GM21360 (cell line): ENCODE measurements at regions not wholly inside any gene's neighbourhood (a gene's known extent, or its start where the extent isn't known, plus 50 kb on each side); places are given as distances from the start of the nearest gene placed in this dataset.

Source experiments
- ATAC-seq: cut with Tn5 transposase; IDR thresholded peaks from one replicate; pipeline ENCODE4 v1.9.1; 2021; ENCODE audit warnings: mild to moderate bottlenecking, moderate library complexity; ENCODE audit not compliant: unreplicated experiment

GRCh38 chr7:136189506-136189998 lies 212.4 kb upstream of the MTPN start:
- no peak for ATAC-seq

- ATAC-seq = no peak
These were observed 209.1 kb upstream of the MTPN start for GRCh38 chr7:136186281-136186680.

GRCh38 chr7:136184719-136185118 lies 207.6 kb upstream of the MTPN start:
- no peak for ATAC-seq

GRCh38 chr7:136183981-136184380 lies 206.8 kb upstream of the MTPN start:
- ATAC-seq = no peak

GRCh38 chr7:136180984-136181383 lies 203.8 kb upstream of the MTPN start:
- no peak for ATAC-seq

GRCh38 chr7:136179851-136180721 lies 202.9 kb upstream of the MTPN start:
- no peak for ATAC-seq

GRCh38 chr7:136179154-136179553 lies 202.0 kb upstream of the MTPN start:
- ATAC-seq = no peak

GRCh38 chr7:136174477-136175125 lies 197.4 kb upstream of the MTPN start:
- ATAC-seq = no peak

GRCh38 chr7:136173874-136174273 lies 196.7 kb upstream of the MTPN start:
- no peak for ATAC-seq

- ATAC-seq = no peak
These were observed 194.1 kb upstream of the MTPN start for GRCh38 chr7:136171233-136171632.

GRCh38 chr7:136168821-136169220 lies 191.7 kb upstream of the MTPN start:
- no peak for ATAC-seq

- no peak for ATAC-seq
These were observed 190.8 kb upstream of the MTPN start for GRCh38 chr7:136167991-136168390.

- ATAC-seq = no peak
These were observed 189.4 kb upstream of the MTPN start for GRCh38 chr7:136166521-136166920.

- no peak for ATAC-seq
These were observed 186.2 kb upstream of the MTPN start for GRCh38 chr7:136163340-136163801.

GRCh38 chr7:136150311-136150710 lies 173.2 kb upstream of the MTPN start:
- no peak for ATAC-seq

- ATAC-seq = no peak
These were observed 171.8 kb upstream of the MTPN start for GRCh38 chr7:136148920-136149319.

GRCh38 chr7:136146925-136147324 lies 169.8 kb upstream of the MTPN start:
- ATAC-seq = no peak

GRCh38 chr7:136144182-136144581 lies 167.0 kb upstream of the MTPN start:
- no peak for ATAC-seq

- ATAC-seq = no peak
These were observed 166.1 kb upstream of the MTPN start for GRCh38 chr7:136143271-136143670.

- no peak for ATAC-seq
These were observed 165.4 kb upstream of the MTPN start for GRCh38 chr7:136142583-136142982.

GRCh38 chr7:136140469-136140868 lies 163.3 kb upstream of the MTPN start:
- ATAC-seq = no peak

- no peak for ATAC-seq
These were observed 162.3 kb upstream of the MTPN start for GRCh38 chr7:136139417-136139816.
